Lower leg skin (tissue), 3 donors: ENCODE measurements at regions not wholly inside any gene's neighbourhood (a gene's known extent, or its start where the extent isn't known, plus 50 kb on each side); places are given as distances from the start of the nearest gene placed in this dataset.

Experiments
- CTCF ChIP-seq, 3 donors: fragments of 450-650 bp; IDR thresholded peaks; one replicate each; pipeline ENCODE4 v1.5.1; 2016; ENCODE audit warnings: antibody characterized with exemption in 3 of 3, mild to moderate bottlenecking in 3 of 3, moderate library complexity in 2 of 3
- POLR2A ChIP-seq, 2 donors: fragments of 450-650 bp; IDR thresholded peaks; one replicate each; pipeline ENCODE4 v1.6.1; 2016 to 2017; ENCODE audit warnings: antibody characterized with exemption in 2 of 2, mild to moderate bottlenecking in 1 of 2, moderate library complexity in 1 of 2

GRCh38 chr13:24931450-24932251 is 164.3 kb upstream of the PABPC3 start:
- no peak for TF ChIP-seq POLR2A (IDR thresholded peaks at IDR 0.05)
- TF ChIP-seq CTCF (IDR thresholded peaks at IDR 0.05): no peak
